ENCODE measurements at regions not wholly inside any gene's neighbourhood (a gene's known extent, or its start where the extent isn't known, plus 50 kb on each side); places are given as distances from the start of the nearest gene placed in this dataset.

GRCh38 chr16:16938009-16938408 lies 532.8 kb downstream of the XYLT1 start:
- TF ChIP-seq CTCF (conservative IDR thresholded peaks at IDR 0.05; ENCODE audit: low read depth, low read length) (no peak), POLR2A (IDR thresholded peaks at IDR 0.05; ENCODE audit: low read depth, low read length) (no peak), NFE2L2 (IDR thresholded peaks at IDR 0.05; ENCODE audit: low read depth, low read length) (no peak), SMC3 (IDR thresholded peaks at IDR 0.05; ENCODE audit: low read depth, low read length) (no peak), ELK1 (IDR thresholded peaks at IDR 0.05; ENCODE audit: borderline replicate concordance, low read depth, low read length) (no peak), CEBPB (IDR thresholded peaks at IDR 0.05; ENCODE audit: low read depth, low read length) (no peak), RAD21 (IDR thresholded peaks at IDR 0.05; ENCODE audit: low read length) (no peak), RFX5 (IDR thresholded peaks at IDR 0.05; ENCODE audit: low read depth, low read length) (no peak), RCOR1 (IDR thresholded peaks at IDR 0.05; ENCODE audit: insufficient replicate concordance, low read length) (no peak)
